ENCODE measurements at regions not wholly inside any gene's neighbourhood (a gene's known extent, or its start where the extent isn't known, plus 50 kb on each side); places are given as distances from the start of the nearest gene placed in this dataset.
"Not testable (repeated sequence)": the region's sequence is repeated elsewhere in the genome, so short reads cannot be mapped to it uniquely, and the experiment has no call there.

GRCh38 chr7:64469673-64470072 lies 93.2 kb downstream of the ZNF680 start:
- H3K27ac ChIP-seq: no peak overlapping the region
- ChIA-PET POLR2A (ENCODE audit: low non-redundant PET) (no interaction called here), CTCF (no interaction called here)
- TF ChIP-seq, protein P1, sequence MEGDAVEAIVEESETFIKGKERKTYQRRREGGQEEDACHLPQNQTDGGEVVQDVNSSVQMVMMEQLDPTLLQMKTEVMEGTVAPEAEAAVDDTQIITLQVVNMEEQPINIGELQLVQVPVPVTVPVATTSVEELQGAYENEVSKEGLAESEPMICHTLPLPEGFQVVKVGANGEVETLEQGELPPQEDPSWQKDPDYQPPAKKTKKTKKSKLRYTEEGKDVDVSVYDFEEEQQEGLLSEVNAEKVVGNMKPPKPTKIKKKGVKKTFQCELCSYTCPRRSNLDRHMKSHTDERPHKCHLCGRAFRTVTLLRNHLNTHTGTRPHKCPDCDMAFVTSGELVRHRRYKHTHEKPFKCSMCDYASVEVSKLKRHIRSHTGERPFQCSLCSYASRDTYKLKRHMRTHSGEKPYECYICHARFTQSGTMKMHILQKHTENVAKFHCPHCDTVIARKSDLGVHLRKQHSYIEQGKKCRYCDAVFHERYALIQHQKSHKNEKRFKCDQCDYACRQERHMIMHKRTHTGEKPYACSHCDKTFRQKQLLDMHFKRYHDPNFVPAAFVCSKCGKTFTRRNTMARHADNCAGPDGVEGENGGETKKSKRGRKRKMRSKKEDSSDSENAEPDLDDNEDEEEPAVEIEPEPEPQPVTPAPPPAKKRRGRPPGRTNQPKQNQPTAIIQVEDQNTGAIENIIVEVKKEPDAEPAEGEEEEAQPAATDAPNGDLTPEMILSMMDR (conservative IDR thresholded peaks at IDR 0.05; ENCODE audit: low read depth): no peak
- no peak for DNase-seq (ENCODE audit: low spot score)

- TF ChIP-seq, protein P1 (conservative IDR thresholded peaks at IDR 0.05; ENCODE audit: low read depth): no peak
- H3K27ac ChIP-seq: no peak overlapping the region
- POLR2A ChIA-PET (ENCODE audit: low non-redundant PET): no interaction called here
- no peak for DNase-seq (ENCODE audit: low spot score)
- CTCF ChIA-PET: no interaction called here
These were observed 97.3 kb downstream of the ZNF680 start for GRCh38 chr7:64465551-64465950.

DNA sequence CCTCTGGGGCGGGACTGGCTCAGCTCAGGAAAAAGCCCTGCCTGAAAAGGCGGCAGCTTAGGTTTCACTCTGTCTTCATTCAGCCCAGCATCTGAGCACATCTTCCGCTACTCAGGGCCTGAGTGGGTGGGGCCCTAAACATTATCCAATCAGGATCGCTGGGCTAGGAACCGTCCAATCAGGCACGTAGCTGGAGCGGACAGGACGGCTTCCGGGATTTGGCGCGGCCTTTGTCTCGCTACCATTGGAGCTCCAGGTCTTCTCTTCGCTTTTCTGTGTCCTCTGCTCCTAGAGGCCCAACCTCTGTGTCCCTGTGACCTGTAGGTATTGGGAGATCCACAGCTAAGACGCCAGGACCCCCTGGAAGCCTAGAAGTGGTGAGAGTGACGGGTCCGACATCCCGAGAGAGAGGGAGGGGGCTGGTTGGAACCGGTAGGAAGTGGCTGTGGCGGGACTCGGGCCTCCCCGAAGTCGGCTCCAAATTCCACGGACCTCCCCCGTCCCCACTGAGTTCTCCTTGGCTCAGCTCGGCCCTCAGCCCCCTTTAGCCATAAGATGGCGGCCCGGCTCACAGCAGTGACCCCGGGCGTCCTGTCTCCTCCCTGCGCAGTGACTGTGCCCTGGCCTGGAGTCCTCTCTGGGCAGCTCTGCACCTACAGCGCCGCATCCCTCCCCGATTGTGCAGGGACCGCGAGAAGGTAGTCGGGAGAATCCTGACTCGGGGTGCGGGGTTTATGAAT lies 99.1 kb downstream of the ZNF680 start:
- DNase-seq (ENCODE audit: low spot score): no peak
- POLR2A ChIA-PET (ENCODE audit: low non-redundant PET): no interaction called here
- no peak overlapping the region for H3K27ac ChIP-seq
- TF ChIP-seq, protein P1 (conservative IDR thresholded peaks at IDR 0.05; ENCODE audit: low read depth): no peak
- CTCF ChIA-PET: no interaction called here

DNA sequence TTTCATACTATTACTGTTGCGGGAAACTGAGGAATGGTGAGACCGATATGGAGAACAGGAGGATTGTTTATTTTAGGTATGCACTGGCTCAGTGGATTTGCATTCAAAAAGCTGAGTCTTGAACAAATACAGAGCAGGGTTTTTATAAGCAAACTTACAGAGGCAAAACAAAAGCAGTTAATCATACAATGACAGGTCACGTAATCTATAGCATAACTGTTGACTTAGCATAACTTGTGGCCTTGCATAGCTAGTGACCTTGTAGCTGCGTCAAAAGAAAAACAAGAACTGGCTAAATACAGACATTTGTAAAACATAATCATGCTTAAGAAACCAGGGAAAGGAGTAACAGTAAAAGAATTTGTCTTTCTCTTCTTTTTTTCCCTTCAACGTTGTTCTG lies 103.0 kb downstream of the ZNF680 start:
- POLR2A ChIA-PET (ENCODE audit: low non-redundant PET); CTCF ChIA-PET; H3K27ac ChIP-seq; DNase-seq (ENCODE audit: low spot score): not testable (repeated sequence)

DNA sequence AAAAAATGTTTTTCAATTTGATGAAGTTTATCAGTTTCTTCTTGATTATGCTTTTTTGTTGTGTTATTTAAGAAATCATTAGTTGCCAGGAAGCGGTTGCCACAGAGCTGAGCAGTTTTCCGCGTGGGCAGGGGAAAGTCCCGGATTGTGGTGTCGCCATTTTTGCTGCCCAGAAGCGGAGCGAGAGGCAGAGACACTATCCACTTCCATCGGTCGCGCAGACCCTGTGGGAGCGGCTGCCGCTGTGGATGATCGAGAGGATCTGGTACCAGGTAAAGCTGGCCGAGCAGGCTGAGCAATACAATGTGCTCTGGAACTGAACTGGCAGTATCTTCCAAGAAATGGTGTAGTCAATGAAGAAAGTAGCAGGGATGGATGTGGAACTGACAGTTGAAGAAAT lies 119.8 kb downstream of the ZNF736 start:
- DNase-seq (ENCODE audit: low spot score): no peak
- POLR2A ChIA-PET (ENCODE audit: low non-redundant PET): no interaction called here
- TF ChIP-seq, protein P1 (conservative IDR thresholded peaks at IDR 0.05; ENCODE audit: low read depth): no peak
- H3K27ac ChIP-seq: no peak overlapping the region
- CTCF ChIA-PET: interaction anchor here (0.6 kb wide), 1 partner anchor 330 kb away, joined by 4 read pairs; no protein-coding TSS in a partner anchor

GRCh38 chr7:64431838-64432237 lies 118.1 kb downstream of the ZNF736 start:
- DNase-seq (ENCODE audit: low spot score): no peak
- TF ChIP-seq, protein P1 (conservative IDR thresholded peaks at IDR 0.05; ENCODE audit: low read depth): no peak
- POLR2A ChIA-PET (ENCODE audit: low non-redundant PET): no interaction called here
- CTCF ChIA-PET: no interaction called here
- H3K27ac ChIP-seq: no peak overlapping the region

DNA sequence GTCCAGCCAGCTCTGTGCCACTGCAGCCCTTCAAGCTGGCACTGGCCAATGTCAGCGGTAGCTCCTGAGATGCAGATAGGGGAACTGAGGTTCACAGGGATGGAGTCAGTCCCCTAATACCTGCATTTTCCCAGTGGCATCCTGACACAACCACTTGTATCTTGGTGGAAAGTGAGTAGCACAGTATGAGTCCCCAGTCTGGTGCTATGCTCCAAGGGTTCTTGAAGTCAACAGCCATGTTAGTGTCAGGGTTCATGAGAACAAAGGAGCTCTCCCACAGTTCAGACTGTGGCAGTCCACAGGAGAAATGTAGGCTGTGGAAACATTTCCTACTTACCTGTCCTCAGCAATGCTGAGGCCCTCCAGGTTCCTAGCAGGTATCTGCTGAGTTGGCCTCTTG lies 115.5 kb downstream of the ZNF736 start:
- POLR2A ChIA-PET (ENCODE audit: low non-redundant PET): no interaction called here
- no peak overlapping the region for H3K27ac ChIP-seq

GRCh38 chr7:64425436-64425835 lies 111.7 kb downstream of the ZNF736 start:
- POLR2A ChIA-PET (ENCODE audit: low non-redundant PET); CTCF ChIA-PET: not testable (repeated sequence)

More for the DNA sequence above, 115.5 kb downstream of the ZNF736 start:
- no peak for DNase-seq (ENCODE audit: low spot score)
- CTCF ChIA-PET: no interaction called here
- TF ChIP-seq, protein P1 (conservative IDR thresholded peaks at IDR 0.05; ENCODE audit: low read depth): no peak

More at GRCh38 chr7:64425436-64425835, 111.7 kb downstream of the ZNF736 start:
- DNase-seq (ENCODE audit: low spot score); H3K27ac ChIP-seq: not testable (repeated sequence)
